ENCODE measurements at regions not wholly inside any gene's neighbourhood (a gene's known extent, or its start where the extent isn't known, plus 50 kb on each side); places are given as distances from the start of the nearest gene placed in this dataset.
"Not testable (repeated sequence)": the region's sequence is repeated elsewhere in the genome, so short reads cannot be mapped to it uniquely, and the experiment has no call there.

GRCh38 chr3:145459681-145460080 is 701.3 kb downstream of the PLOD2 start:
- H4K8ac ChIP-seq (ENCODE audit: low read depth, low read length); H3K27me3 ChIP-seq (ENCODE audit: insufficient read depth, low read length); H4K91ac ChIP-seq (ENCODE audit: low read depth, low read length); H2BK12ac ChIP-seq (ENCODE audit: low read length); H3K9me3 ChIP-seq (ENCODE audit: insufficient read depth, low read depth, low read length); H2AK5ac ChIP-seq (ENCODE audit: low read length); H3K18ac ChIP-seq (ENCODE audit: low read length); H3K36me3 ChIP-seq (ENCODE audit: control insufficient read depth in 1 of 2, insufficient read depth in 2 of 2, low read length in 2 of 2); H3K79me1 ChIP-seq (ENCODE audit: low read length); H3K14ac ChIP-seq (ENCODE audit: low read length); H3K4me3 ChIP-seq (ENCODE audit: low read depth, low read length); H3K9ac ChIP-seq (ENCODE audit: low read length); H2BK5ac ChIP-seq (ENCODE audit: low read depth, low read length, poor library complexity); H3K4me2 ChIP-seq (ENCODE audit: low read length); DNase-seq; H2BK120ac ChIP-seq (ENCODE audit: insufficient read depth, low read length, poor library complexity); H3K27ac ChIP-seq (ENCODE audit: low read depth, low read length); H2AFZ ChIP-seq (ENCODE audit: insufficient read depth, low read length, poor library complexity); H3K4me1 ChIP-seq (ENCODE audit: control insufficient read depth in 1 of 2, insufficient read depth in 2 of 2, low read length in 2 of 2); H3K4ac ChIP-seq (ENCODE audit: low read depth, low read length); H3K79me2 ChIP-seq (ENCODE audit: control insufficient read depth, insufficient read depth, low read length, poor library complexity); H4K12ac ChIP-seq (ENCODE audit: low read depth, low read length); H3K23ac ChIP-seq (ENCODE audit: low read length): not testable (repeated sequence)
- no CpG with 5 or more reads among the region's 1 CpG for WGBS (ENCODE audit: extremely low coverage, insufficient coverage, insufficient read length)

DNA sequence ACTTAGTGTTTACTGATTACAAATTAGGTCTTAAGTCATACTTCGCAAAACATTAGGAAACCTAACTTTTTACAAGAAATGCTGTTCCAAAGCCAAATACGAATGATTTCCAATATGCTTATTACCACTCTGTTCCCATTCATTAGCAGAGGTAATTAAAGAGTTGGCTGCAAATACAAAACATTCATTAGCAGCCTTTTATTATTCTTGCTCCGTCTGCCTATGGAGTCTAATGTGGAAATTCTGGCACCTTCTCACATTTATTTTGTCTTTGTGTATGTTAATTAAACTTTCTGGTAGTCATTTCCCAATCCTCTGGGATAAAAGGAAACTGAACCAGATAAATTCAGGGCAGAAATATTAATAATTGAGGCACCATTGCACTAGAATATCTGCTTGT is 689.0 kb downstream of the PLOD2 start:
- Histone ChIP-seq H3K9ac (ENCODE audit: low read length) (no peak overlapping the region), H3K9me3 (ENCODE audit: insufficient read depth, low read depth, low read length) (no peaks in the 10 kb centered on the region), H3K36me3 (ENCODE audit: control insufficient read depth in 1 of 2, insufficient read depth in 2 of 2, low read length in 2 of 2) (no peaks in the 10 kb centered on the region), H3K4ac (ENCODE audit: low read depth, low read length) (no peak overlapping the region), H4K91ac (ENCODE audit: low read depth, low read length) (no peak overlapping the region), H3K4me3 (ENCODE audit: low read depth, low read length) (no peak overlapping the region), H4K12ac (ENCODE audit: low read depth, low read length) (no peak overlapping the region), H2BK12ac (ENCODE audit: low read length) (no peak overlapping the region), H3K23ac (ENCODE audit: low read length) (no peak overlapping the region), H3K27me3 (ENCODE audit: insufficient read depth, low read length) (no peaks in the 10 kb centered on the region), H3K18ac (ENCODE audit: low read length) (no peak overlapping the region), H2BK120ac (ENCODE audit: insufficient read depth, low read length, poor library complexity) (no peak overlapping the region), H2AFZ (ENCODE audit: insufficient read depth, low read length, poor library complexity) (no peak overlapping the region), H3K14ac (ENCODE audit: low read length) (no peak overlapping the region), H4K8ac (ENCODE audit: low read depth, low read length) (no peak overlapping the region), H3K27ac (ENCODE audit: low read depth, low read length) (no peak overlapping the region), H2BK5ac (ENCODE audit: low read depth, low read length, poor library complexity) (no peak overlapping the region), H3K79me2 (ENCODE audit: control insufficient read depth, insufficient read depth, low read length, poor library complexity) (no peaks in the 10 kb centered on the region), H3K4me2 (ENCODE audit: low read length) (no peak overlapping the region), H2AK5ac (ENCODE audit: low read length) (no peak overlapping the region), H3K4me1 (ENCODE audit: control insufficient read depth in 1 of 2, insufficient read depth in 2 of 2, low read length in 2 of 2) (no peaks in the 10 kb centered on the region), H3K79me1 (ENCODE audit: low read length) (no peaks in the 10 kb centered on the region)
- no peak for DNase-seq
- no CpG with 5 or more reads among the region's 3 CpGs for WGBS (ENCODE audit: extremely low coverage, insufficient coverage, insufficient read length)

- not testable (repeated sequence) for H3K9ac ChIP-seq (ENCODE audit: low read length); H2AFZ ChIP-seq (ENCODE audit: insufficient read depth, low read length, poor library complexity); H3K23ac ChIP-seq (ENCODE audit: low read length); H4K91ac ChIP-seq (ENCODE audit: low read depth, low read length); DNase-seq; H3K79me1 ChIP-seq (ENCODE audit: low read length); H3K4ac ChIP-seq (ENCODE audit: low read depth, low read length); H2BK12ac ChIP-seq (ENCODE audit: low read length); H3K4me3 ChIP-seq (ENCODE audit: low read depth, low read length); H3K4me2 ChIP-seq (ENCODE audit: low read length); H3K18ac ChIP-seq (ENCODE audit: low read length); H2AK5ac ChIP-seq (ENCODE audit: low read length); H4K8ac ChIP-seq (ENCODE audit: low read depth, low read length); H3K4me1 ChIP-seq (ENCODE audit: control insufficient read depth in 1 of 2, insufficient read depth in 2 of 2, low read length in 2 of 2); H2BK120ac ChIP-seq (ENCODE audit: insufficient read depth, low read length, poor library complexity); H3K79me2 ChIP-seq (ENCODE audit: control insufficient read depth, insufficient read depth, low read length, poor library complexity); H3K14ac ChIP-seq (ENCODE audit: low read length); H3K27me3 ChIP-seq (ENCODE audit: insufficient read depth, low read length); H3K36me3 ChIP-seq (ENCODE audit: control insufficient read depth in 1 of 2, insufficient read depth in 2 of 2, low read length in 2 of 2); H3K27ac ChIP-seq (ENCODE audit: low read depth, low read length); H2BK5ac ChIP-seq (ENCODE audit: low read depth, low read length, poor library complexity); H3K9me3 ChIP-seq (ENCODE audit: insufficient read depth, low read depth, low read length); H4K12ac ChIP-seq (ENCODE audit: low read depth, low read length)
- WGBS (ENCODE audit: extremely low coverage, insufficient coverage, insufficient read length), result no CpG with 5 or more reads among the region's 25 CpGs
These were observed 678.2 kb downstream of the PLOD2 start for GRCh38 chr3:145482735-145483134.

- H3K14ac ChIP-seq (ENCODE audit: low read length), result no peak overlapping the region
- H4K8ac ChIP-seq (ENCODE audit: low read depth, low read length), result no peak overlapping the region
- H3K9me3 ChIP-seq (ENCODE audit: insufficient read depth, low read depth, low read length), result no peaks in the 10 kb centered on the region
- no peaks in the 10 kb centered on the region for H3K79me2 ChIP-seq (ENCODE audit: control insufficient read depth, insufficient read depth, low read length, poor library complexity)
- no peak overlapping the region for H3K9ac ChIP-seq (ENCODE audit: low read length)
- H4K91ac ChIP-seq (ENCODE audit: low read depth, low read length), result no peak overlapping the region
- H2BK120ac ChIP-seq (ENCODE audit: insufficient read depth, low read length, poor library complexity), result no peak overlapping the region
- no peak overlapping the region for H2BK5ac ChIP-seq (ENCODE audit: low read depth, low read length, poor library complexity)
- no peak overlapping the region for H2AK5ac ChIP-seq (ENCODE audit: low read length)
- H3K79me1 ChIP-seq (ENCODE audit: low read length), result no peaks in the 10 kb centered on the region
- WGBS (ENCODE audit: extremely low coverage, insufficient coverage, insufficient read length), result no CpG with 5 or more reads among the region's 3 CpGs
- H3K23ac ChIP-seq (ENCODE audit: low read length), result no peak overlapping the region
- H3K4me1 ChIP-seq (ENCODE audit: control insufficient read depth in 1 of 2, insufficient read depth in 2 of 2, low read length in 2 of 2), result no peaks in the 10 kb centered on the region
- H3K27me3 ChIP-seq (ENCODE audit: insufficient read depth, low read length), result no peaks in the 10 kb centered on the region
- H4K12ac ChIP-seq (ENCODE audit: low read depth, low read length), result no peak overlapping the region
- no peak overlapping the region for H3K4ac ChIP-seq (ENCODE audit: low read depth, low read length)
- no peak overlapping the region for H2BK12ac ChIP-seq (ENCODE audit: low read length)
- H2AFZ ChIP-seq (ENCODE audit: insufficient read depth, low read length, poor library complexity), result no peak overlapping the region
- H3K4me2 ChIP-seq (ENCODE audit: low read length), result no peak overlapping the region
- no peak overlapping the region for H3K18ac ChIP-seq (ENCODE audit: low read length)
- no peak overlapping the region for H3K4me3 ChIP-seq (ENCODE audit: low read depth, low read length)
- H3K36me3 ChIP-seq (ENCODE audit: control insufficient read depth in 1 of 2, insufficient read depth in 2 of 2, low read length in 2 of 2), result no peaks in the 10 kb centered on the region
- no peak for DNase-seq
- no peak overlapping the region for H3K27ac ChIP-seq (ENCODE audit: low read depth, low read length)
These were observed 677.0 kb downstream of the PLOD2 start for GRCh38 chr3:145483992-145484391.

DNA sequence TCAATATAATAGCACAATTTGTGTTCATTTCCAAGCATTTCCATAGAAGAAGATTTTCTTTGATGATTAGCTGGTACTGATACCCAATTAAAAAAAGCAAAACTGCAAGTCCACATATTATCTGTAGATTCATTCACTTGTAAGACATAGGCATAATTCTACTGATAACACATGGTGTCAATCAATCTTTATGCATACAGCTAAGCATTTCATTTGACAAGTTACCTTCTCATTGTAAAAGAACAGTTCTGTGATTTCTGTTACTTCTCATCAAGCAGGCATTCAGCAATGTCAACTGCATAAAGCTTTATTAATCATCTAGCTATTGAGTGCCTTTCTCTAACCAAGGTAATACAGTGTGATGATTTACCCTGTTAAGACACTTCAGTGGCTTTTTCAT is 672.0 kb downstream of the PLOD2 start:
- Histone ChIP-seq H3K14ac (ENCODE audit: low read length) (no peak overlapping the region), H4K12ac (ENCODE audit: low read depth, low read length) (no peak overlapping the region), H3K23ac (ENCODE audit: low read length) (no peak overlapping the region), H2BK12ac (ENCODE audit: low read length) (no peak overlapping the region), H3K4me3 (ENCODE audit: low read depth, low read length) (no peak overlapping the region), H3K18ac (ENCODE audit: low read length) (no peak overlapping the region), H2BK120ac (ENCODE audit: insufficient read depth, low read length, poor library complexity) (no peak overlapping the region), H2BK5ac (ENCODE audit: low read depth, low read length, poor library complexity) (no peak overlapping the region), H4K8ac (ENCODE audit: low read depth, low read length) (no peak overlapping the region), H3K4ac (ENCODE audit: low read depth, low read length) (no peak overlapping the region), H3K9ac (ENCODE audit: low read length) (no peak overlapping the region), H2AK5ac (ENCODE audit: low read length) (no peak overlapping the region), H2AFZ (ENCODE audit: insufficient read depth, low read length, poor library complexity) (no peak overlapping the region), H3K36me3 (ENCODE audit: control insufficient read depth in 1 of 2, insufficient read depth in 2 of 2, low read length in 2 of 2) (no peaks in the 10 kb centered on the region), H3K4me1 (ENCODE audit: control insufficient read depth in 1 of 2, insufficient read depth in 2 of 2, low read length in 2 of 2) (no peaks in the 10 kb centered on the region), H3K9me3 (ENCODE audit: insufficient read depth, low read depth, low read length) (no peaks in the 10 kb centered on the region), H4K91ac (ENCODE audit: low read depth, low read length) (no peak overlapping the region), H3K79me1 (ENCODE audit: low read length) (no peaks in the 10 kb centered on the region), H3K79me2 (ENCODE audit: control insufficient read depth, insufficient read depth, low read length, poor library complexity) (no peaks in the 10 kb centered on the region), H3K27ac (ENCODE audit: low read depth, low read length) (no peak overlapping the region), H3K27me3 (ENCODE audit: insufficient read depth, low read length) (no peaks in the 10 kb centered on the region), H3K4me2 (ENCODE audit: low read length) (no peak overlapping the region)
- DNase-seq, result no peak
